ENCODE measurements at regions not wholly inside any gene's neighbourhood (a gene's known extent, or its start where the extent isn't known, plus 50 kb on each side); places are given as distances from the start of the nearest gene placed in this dataset.

DNA sequence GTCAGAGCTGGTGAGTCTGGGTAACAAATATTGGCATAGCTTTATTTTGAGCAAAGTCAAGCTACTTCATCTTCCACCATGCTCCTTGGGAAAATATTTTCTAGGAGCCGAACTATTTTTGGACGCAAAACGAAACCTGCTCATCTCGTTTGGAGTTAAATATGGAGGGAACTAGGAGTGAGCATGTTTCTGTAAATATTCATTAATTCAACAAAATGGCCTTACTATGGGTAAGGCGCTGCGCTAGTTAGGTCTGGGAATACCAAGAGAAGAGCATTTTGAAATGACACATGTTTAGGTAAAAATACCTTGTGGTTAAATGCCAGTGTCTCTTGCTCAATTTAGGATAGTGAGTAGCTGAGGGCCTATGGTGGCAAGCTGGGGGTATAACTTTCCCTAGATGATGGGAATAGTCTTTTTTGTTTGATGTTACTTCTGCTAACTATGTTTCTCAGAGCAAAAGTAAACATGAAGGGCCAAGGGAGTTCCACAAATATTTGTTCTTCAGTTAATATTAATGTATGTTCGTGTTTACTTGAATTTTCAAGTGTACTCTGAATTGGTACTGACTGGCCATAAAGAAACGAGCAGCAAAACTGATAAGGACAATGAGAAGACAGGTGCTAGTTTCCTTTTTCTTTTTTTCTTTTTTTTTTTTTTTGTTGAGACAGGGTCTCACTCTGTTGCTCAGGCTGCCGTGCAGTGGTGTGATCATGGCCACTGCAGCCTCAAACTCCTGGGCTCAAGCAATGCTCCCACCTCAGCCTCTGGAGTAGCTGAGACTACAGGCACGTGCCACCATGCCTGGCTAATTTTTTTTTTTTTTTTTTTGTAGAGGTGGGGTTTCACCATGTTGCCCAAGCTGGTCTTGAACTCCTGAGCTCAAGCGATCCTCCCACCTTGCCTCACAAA lies 77.7 kb downstream of the MAP1LC3B2 start:
- H3K9me3 ChIP-seq (ENCODE audit: control insufficient read depth in 2 of 3, insufficient read depth in 1 of 3, low read length in 3 of 3): no peaks in the 10 kb centered on the region
- no peak for DNase-seq
- no peak for FAIRE-seq

DNA sequence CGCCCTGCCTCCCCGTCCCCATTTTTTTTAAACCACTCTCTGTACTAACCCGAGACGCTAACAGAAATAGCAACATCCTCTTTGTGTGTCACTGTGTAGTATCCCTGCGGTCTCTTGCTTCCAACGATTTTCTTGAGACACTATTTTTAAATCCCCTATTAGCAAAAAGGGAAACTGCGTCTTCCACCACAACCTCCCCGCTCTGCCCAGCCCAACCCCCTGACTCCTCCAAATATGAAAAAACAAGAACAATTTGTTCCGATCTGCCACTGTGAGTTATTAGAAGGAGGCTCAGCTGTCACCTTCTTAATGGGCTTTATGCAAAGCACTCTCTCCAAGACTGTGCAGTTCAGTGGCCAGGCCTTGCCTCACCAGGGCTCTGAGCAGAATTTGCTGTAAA lies 76.3 kb downstream of the MAP1LC3B2 start:
- Histone ChIP-seq H3K4me1 (ENCODE audit: control insufficient read depth in 2 of 3, insufficient read depth in 2 of 3, low read depth in 1 of 3, low read length in 3 of 3) (no peaks in the 10 kb centered on the region), H3K4me3 (ENCODE audit: low read length in 3 of 3) (no peak overlapping the region), H3K36me3 (ENCODE audit: control insufficient read depth in 2 of 3, insufficient read depth in 3 of 3, low read length in 3 of 3) (no peaks in the 10 kb centered on the region), H3K27ac (ENCODE audit: low read depth in 2 of 2, low read length in 2 of 2) (no peak overlapping the region), H3K9ac (ENCODE audit: low read length in 3 of 3) (no peak overlapping the region), H3K27me3 (ENCODE audit: control insufficient read depth, insufficient read depth, low read length) (no peaks in the 10 kb centered on the region), H3K9me3 (ENCODE audit: control insufficient read depth in 2 of 3, insufficient read depth in 1 of 3, low read length in 3 of 3) (no peaks in the 10 kb centered on the region)
- TF ChIP-seq, protein P1, sequence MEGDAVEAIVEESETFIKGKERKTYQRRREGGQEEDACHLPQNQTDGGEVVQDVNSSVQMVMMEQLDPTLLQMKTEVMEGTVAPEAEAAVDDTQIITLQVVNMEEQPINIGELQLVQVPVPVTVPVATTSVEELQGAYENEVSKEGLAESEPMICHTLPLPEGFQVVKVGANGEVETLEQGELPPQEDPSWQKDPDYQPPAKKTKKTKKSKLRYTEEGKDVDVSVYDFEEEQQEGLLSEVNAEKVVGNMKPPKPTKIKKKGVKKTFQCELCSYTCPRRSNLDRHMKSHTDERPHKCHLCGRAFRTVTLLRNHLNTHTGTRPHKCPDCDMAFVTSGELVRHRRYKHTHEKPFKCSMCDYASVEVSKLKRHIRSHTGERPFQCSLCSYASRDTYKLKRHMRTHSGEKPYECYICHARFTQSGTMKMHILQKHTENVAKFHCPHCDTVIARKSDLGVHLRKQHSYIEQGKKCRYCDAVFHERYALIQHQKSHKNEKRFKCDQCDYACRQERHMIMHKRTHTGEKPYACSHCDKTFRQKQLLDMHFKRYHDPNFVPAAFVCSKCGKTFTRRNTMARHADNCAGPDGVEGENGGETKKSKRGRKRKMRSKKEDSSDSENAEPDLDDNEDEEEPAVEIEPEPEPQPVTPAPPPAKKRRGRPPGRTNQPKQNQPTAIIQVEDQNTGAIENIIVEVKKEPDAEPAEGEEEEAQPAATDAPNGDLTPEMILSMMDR (IDR thresholded peaks at IDR 0.05; ENCODE audit: borderline replicate concordance, extremely low read depth, insufficient read depth): no peak
- FAIRE-seq (no peak), DNase-seq (no peak)
- intact Hi-C loops (cut with DNase I): no loop called here

More for the DNA sequence above, 77.7 kb downstream of the MAP1LC3B2 start:
- Histone ChIP-seq H3K9ac (ENCODE audit: low read length in 3 of 3) (no peak overlapping the region), H3K4me1 (ENCODE audit: control insufficient read depth in 2 of 3, insufficient read depth in 2 of 3, low read depth in 1 of 3, low read length in 3 of 3) (no peaks in the 10 kb centered on the region), H3K27ac (ENCODE audit: low read depth in 2 of 2, low read length in 2 of 2) (no peak overlapping the region), H3K27me3 (ENCODE audit: control insufficient read depth, insufficient read depth, low read length) (no peaks in the 10 kb centered on the region), H3K4me3 (ENCODE audit: low read length in 3 of 3) (no peak overlapping the region), H3K36me3 (ENCODE audit: control insufficient read depth in 2 of 3, insufficient read depth in 3 of 3, low read length in 3 of 3) (no peaks in the 10 kb centered on the region)
- TF ChIP-seq, protein P1 (IDR thresholded peaks at IDR 0.05; ENCODE audit: borderline replicate concordance, extremely low read depth, insufficient read depth): no peak
- intact Hi-C loops (cut with DNase I): no loop called here

DNA sequence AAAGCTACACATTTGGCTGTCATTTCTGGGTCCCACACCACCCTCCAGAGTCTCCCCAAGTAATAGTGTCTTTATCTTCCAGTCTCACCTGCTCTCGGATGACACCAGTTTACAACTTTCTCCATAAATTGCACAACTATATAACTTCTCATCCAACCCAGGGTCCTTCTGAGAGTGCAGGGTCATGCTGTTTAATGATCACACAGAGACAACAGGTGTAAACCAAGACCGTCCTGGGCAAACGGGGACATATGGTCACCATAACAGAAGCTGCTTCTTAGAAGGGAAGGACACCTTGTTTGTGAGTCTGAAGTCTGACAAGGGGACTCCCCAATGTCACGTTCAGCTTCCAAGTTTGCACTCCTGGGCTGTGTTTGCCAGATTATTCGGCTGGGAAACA lies 74.3 kb downstream of the MAP1LC3B2 start:
- Histone ChIP-seq H3K4me3 (ENCODE audit: low read length in 3 of 3) (no peak overlapping the region), H3K9me3 (ENCODE audit: control insufficient read depth in 2 of 3, insufficient read depth in 1 of 3, low read length in 3 of 3) (no peaks in the 10 kb centered on the region), H3K9ac (ENCODE audit: low read length in 3 of 3) (no peak overlapping the region), H3K27me3 (ENCODE audit: control insufficient read depth, insufficient read depth, low read length) (no peaks in the 10 kb centered on the region), H3K27ac (ENCODE audit: low read depth in 2 of 2, low read length in 2 of 2) (no peak overlapping the region), H3K36me3 (ENCODE audit: control insufficient read depth in 2 of 3, insufficient read depth in 3 of 3, low read length in 3 of 3) (no peaks in the 10 kb centered on the region), H3K4me1 (ENCODE audit: control insufficient read depth in 2 of 3, insufficient read depth in 2 of 3, low read depth in 1 of 3, low read length in 3 of 3) (no peaks in the 10 kb centered on the region)
- DNase-seq: no peak
- no peak for FAIRE-seq
- TF ChIP-seq, protein P1 (IDR thresholded peaks at IDR 0.05; ENCODE audit: borderline replicate concordance, extremely low read depth, insufficient read depth): no peak
- intact Hi-C loops (cut with DNase I): no loop called here

All from kidney (tissue), 13 donors.